DND-41 (cell line): ENCODE measurements at regions not wholly inside any gene's neighbourhood (a gene's known extent, or its start where the extent isn't known, plus 50 kb on each side); places are given as distances from the start of the nearest gene placed in this dataset.

ENCODE experiments used
- EZH2 ChIP-seq: IDR thresholded peaks from 3 replicates; pipeline ENCODE4 v1.6.1; 2012; ENCODE audit warnings: borderline replicate concordance, low read depth, mild to moderate bottlenecking, moderate library complexity, low read length, inconsistent platforms; ENCODE audit not compliant: severe bottlenecking
- TF ChIP-seq, protein P1 (sequence below): IDR thresholded peaks from 2 replicates; pipeline ENCODE4 v1.5.1; 2012; ENCODE audit warnings: borderline replicate concordance, low read length, moderate library complexity, mild to moderate bottlenecking; ENCODE audit not compliant: poor library complexity, severe bottlenecking; ENCODE audit errors: extremely low read depth

DNA sequence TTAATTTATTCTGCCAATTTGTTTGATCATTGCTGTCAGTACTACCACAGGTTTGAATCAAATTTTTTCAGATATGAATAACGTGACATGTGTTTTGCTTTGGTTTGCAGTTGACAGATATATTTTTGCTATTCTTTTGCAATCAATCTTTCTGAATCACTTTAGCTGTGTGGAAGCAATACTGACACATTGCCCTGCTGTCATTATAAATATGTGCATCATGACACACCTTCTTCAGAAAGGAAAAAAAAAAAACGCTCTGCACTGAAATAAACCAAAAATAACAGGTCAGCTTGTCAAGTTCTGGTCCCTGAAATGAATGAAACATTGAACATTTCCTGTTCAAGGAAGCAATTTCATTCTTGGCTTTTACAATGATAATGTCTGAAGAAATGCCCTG, 93.8 kb upstream of the FAM13C start:
- TF ChIP-seq, protein P1, sequence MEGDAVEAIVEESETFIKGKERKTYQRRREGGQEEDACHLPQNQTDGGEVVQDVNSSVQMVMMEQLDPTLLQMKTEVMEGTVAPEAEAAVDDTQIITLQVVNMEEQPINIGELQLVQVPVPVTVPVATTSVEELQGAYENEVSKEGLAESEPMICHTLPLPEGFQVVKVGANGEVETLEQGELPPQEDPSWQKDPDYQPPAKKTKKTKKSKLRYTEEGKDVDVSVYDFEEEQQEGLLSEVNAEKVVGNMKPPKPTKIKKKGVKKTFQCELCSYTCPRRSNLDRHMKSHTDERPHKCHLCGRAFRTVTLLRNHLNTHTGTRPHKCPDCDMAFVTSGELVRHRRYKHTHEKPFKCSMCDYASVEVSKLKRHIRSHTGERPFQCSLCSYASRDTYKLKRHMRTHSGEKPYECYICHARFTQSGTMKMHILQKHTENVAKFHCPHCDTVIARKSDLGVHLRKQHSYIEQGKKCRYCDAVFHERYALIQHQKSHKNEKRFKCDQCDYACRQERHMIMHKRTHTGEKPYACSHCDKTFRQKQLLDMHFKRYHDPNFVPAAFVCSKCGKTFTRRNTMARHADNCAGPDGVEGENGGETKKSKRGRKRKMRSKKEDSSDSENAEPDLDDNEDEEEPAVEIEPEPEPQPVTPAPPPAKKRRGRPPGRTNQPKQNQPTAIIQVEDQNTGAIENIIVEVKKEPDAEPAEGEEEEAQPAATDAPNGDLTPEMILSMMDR, result no peak
- no peak for TF ChIP-seq EZH2
